Stimulated activated CD4-positive, alpha-beta T cell treated with anti-CD3 and anti-CD28 coated beads, TNF-alpha, amount 100 ng/mL, for 48 hours (primary cell): ENCODE measurements at regions not wholly inside any gene's neighbourhood (a gene's known extent, or its start where the extent isn't known, plus 50 kb on each side); places are given as distances from the start of the nearest gene placed in this dataset.

Experiments
- DNase-seq, 3 donors: peaks; one replicate each; pipeline ENCODE4 v3.0.0-alpha.2; 2020; ENCODE audit warnings: low read depth in 3 of 3

- no peak for DNase-seq
Measured at GRCh38 chr11:15695096-15695721, 580.5 kb downstream of the INSC start.

- DNase-seq = no peak
Measured at GRCh38 chr11:15696069-15696468, 581.3 kb downstream of the INSC start.

GRCh38 chr11:15697437-15698236, 582.9 kb downstream of the INSC start:
- DNase-seq = no peak

GRCh38 chr11:15698855-15699254, 584.1 kb downstream of the INSC start:
- no peak for DNase-seq

- DNase-seq = no peak
Measured at GRCh38 chr11:15699978-15700377, 585.3 kb downstream of the INSC start.

- no peak for DNase-seq
Measured at GRCh38 chr11:15700456-15700855, 585.7 kb downstream of the INSC start.

GRCh38 chr11:15704064-15704463, 589.3 kb downstream of the INSC start:
- DNase-seq = no peak

GRCh38 chr11:15704556-15704955, 589.8 kb downstream of the INSC start:
- no peak for DNase-seq

- DNase-seq = no peak
Measured at GRCh38 chr11:15705891-15706290, 591.2 kb downstream of the INSC start.

GRCh38 chr11:15707194-15707593, 592.5 kb downstream of the INSC start:
- DNase-seq = no peak

- no peak for DNase-seq
Measured at GRCh38 chr11:15707971-15708370, 593.2 kb downstream of the INSC start.

GRCh38 chr11:15710580-15711275, 596.0 kb downstream of the INSC start:
- DNase-seq = no peak

- DNase-seq = no peak
Measured at GRCh38 chr11:15711311-15711710, 596.6 kb downstream of the INSC start.

- no peak for DNase-seq
Measured at GRCh38 chr11:15714641-15715399, 600.1 kb downstream of the INSC start.

GRCh38 chr11:15716550-15716949, 601.8 kb downstream of the INSC start:
- no peak for DNase-seq

- DNase-seq = no peak
Measured at GRCh38 chr11:15720460-15720859, 605.7 kb downstream of the INSC start.

- no peak for DNase-seq
Measured at GRCh38 chr11:15723966-15724365, 609.2 kb downstream of the INSC start.

GRCh38 chr11:15724601-15725000, 609.9 kb downstream of the INSC start:
- DNase-seq = no peak

GRCh38 chr11:15725246-15725645, 610.5 kb downstream of the INSC start:
- DNase-seq = no peak

- no peak for DNase-seq
Measured at GRCh38 chr11:15726221-15726746, 611.6 kb downstream of the INSC start.

- DNase-seq = no peak
Measured at GRCh38 chr11:15726893-15727519, 612.3 kb downstream of the INSC start.
